Astrocyte (in vitro differentiated cells and primary cell): ENCODE measurements at regions not wholly inside any gene's neighbourhood (a gene's known extent, or its start where the extent isn't known, plus 50 kb on each side); places are given as distances from the start of the nearest gene placed in this dataset. TPM values are rescaled to one million over a fixed set of nuclear protein-coding genes. Genes with fewer than 3 reads are reported as not detected.

Source experiments
- DNase-seq: peaks from one replicate; pipeline ENCODE4 v3.0.0-alpha.2; 2010; ENCODE audit warnings: low read depth
- FAIRE-seq: peaks from 2 replicates; lab custom pipeline; 2011; peaks lifted over from hg19 to GRCh38; lab: Jason Lieb, UNC
- H2AFZ ChIP-seq: 2 replicates; pipeline ENCODE4 v1.6.0; 2012; ENCODE audit warnings: low read depth, low read length, inconsistent platforms
- H3K27ac ChIP-seq: 2 replicates; pipeline ENCODE4 v1.5.1; 2011; ENCODE audit warnings: low read depth, low read length, inconsistent platforms
- H3K27me3 ChIP-seq: 2 replicates; pipeline ENCODE4 v1.6.0; 2011; ENCODE audit warnings: low read length, inconsistent platforms; ENCODE audit not compliant: insufficient read depth
- H3K36me3 ChIP-seq: 2 replicates; pipeline ENCODE4 v1.5.1; 2011; ENCODE audit warnings: low read length, inconsistent platforms; ENCODE audit not compliant: insufficient read depth
- H3K4me1 ChIP-seq: 2 replicates; pipeline ENCODE4 v1.5.1; 2011; ENCODE audit warnings: low read length, inconsistent platforms; ENCODE audit not compliant: insufficient read depth
- H3K4me2 ChIP-seq: 2 replicates; pipeline ENCODE4 v1.6.0; 2012; ENCODE audit warnings: low read length, inconsistent platforms
- H3K4me3 ChIP-seq: 2 replicates; pipeline ENCODE4 v1.5.1; 2011; ENCODE audit warnings: low read depth, mild to moderate bottlenecking, low read length, inconsistent platforms; ENCODE audit not compliant: insufficient read depth
- H3K79me2 ChIP-seq: 2 replicates; pipeline ENCODE4 v1.6.0; 2012; ENCODE audit warnings: mild to moderate bottlenecking, low read length, inconsistent platforms; ENCODE audit not compliant: insufficient read depth
- H3K9ac ChIP-seq: 2 replicates; pipeline ENCODE4 v1.6.0; 2012; ENCODE audit warnings: mild to moderate bottlenecking, low read length, inconsistent platforms
- H3K9me3 ChIP-seq: 2 replicates; pipeline ENCODE4 v1.5.1; 2012; ENCODE audit warnings: low read depth, mild to moderate bottlenecking, low read length, inconsistent platforms; ENCODE audit not compliant: insufficient read depth
- H4K20me1 ChIP-seq: 2 replicates; pipeline ENCODE4 v1.6.0; 2012; ENCODE audit warnings: low read length, inconsistent platforms; ENCODE audit not compliant: insufficient read depth
- H3K27ac Mint-ChIP-seq: one replicate; pipeline ENCODE4 v1.8.0; 2021; ENCODE audit warnings: mild to moderate bottlenecking, mixed read lengths; ENCODE audit not compliant: unreplicated experiment
- H3K27me3 Mint-ChIP-seq: one replicate; pipeline ENCODE4 v1.8.0; 2021; ENCODE audit warnings: low read depth, mixed read lengths; ENCODE audit not compliant: unreplicated experiment
- H3K36me3 Mint-ChIP-seq: one replicate; pipeline ENCODE4 v1.8.0; 2021; ENCODE audit warnings: low read depth, mixed read lengths; ENCODE audit not compliant: unreplicated experiment
- H3K4me1 Mint-ChIP-seq: one replicate; pipeline ENCODE4 v1.8.0; 2021; ENCODE audit warnings: low read depth, mixed read lengths; ENCODE audit not compliant: unreplicated experiment
- H3K4me3 Mint-ChIP-seq: one replicate; pipeline ENCODE4 v1.8.0; 2021; ENCODE audit warnings: mild to moderate bottlenecking, moderate library complexity, mixed read lengths; ENCODE audit not compliant: unreplicated experiment
- H3K9me3 Mint-ChIP-seq: one replicate; pipeline ENCODE4 v1.8.0; 2021; ENCODE audit warnings: mild to moderate bottlenecking, mixed read lengths; ENCODE audit not compliant: unreplicated experiment
- CTCF ChIP-seq: IDR thresholded peaks from 2 replicates; pipeline ENCODE4 v1.5.1; 2011; ENCODE audit warnings: low read depth, mild to moderate bottlenecking, inconsistent platforms, low read length, moderate library complexity; ENCODE audit not compliant: insufficient read depth
- EZH2 ChIP-seq: IDR thresholded peaks from 2 replicates; pipeline ENCODE4 v1.6.1; 2012; ENCODE audit warnings: mild to moderate bottlenecking, low read length, inconsistent platforms; ENCODE audit not compliant: insufficient read depth
- microRNA-seq: library from miRNA; unstranded; fragments of <30 nt; microRNA quantifications from one replicate; pipeline ENCODE4 v1.2.0, GENCODE V29; 2020

DNA sequence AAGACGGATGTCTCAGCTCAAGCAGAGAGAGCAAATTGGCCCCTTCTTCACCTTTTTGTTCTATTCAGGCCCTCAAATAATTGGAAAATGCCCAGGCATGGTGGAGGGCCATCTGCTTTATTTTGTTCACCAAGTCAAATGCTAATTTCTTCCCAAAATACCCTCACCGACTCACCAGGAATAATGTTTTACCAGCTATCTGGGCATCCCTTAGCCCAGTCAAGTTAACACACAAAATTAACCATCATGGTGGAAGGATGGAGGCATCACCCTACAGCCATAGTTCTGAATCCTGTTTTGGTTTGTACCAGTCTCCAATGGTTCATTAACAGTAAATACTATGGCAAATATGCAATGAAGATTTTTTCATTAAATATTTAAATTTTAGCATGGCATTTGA, 51.7 kb upstream of the SERP2 start:
- peaks cover 5% of the 10 kb centered on the region for H3K4me1 Mint-ChIP-seq
- Histone ChIP-seq H2AFZ (no peak overlapping the region), H3K27ac (no peak overlapping the region), H3K36me3 (no peaks in the 10 kb centered on the region), H3K4me1 (peaks cover 14% of the 10 kb centered on the region), H4K20me1 (no peaks in the 10 kb centered on the region), H3K4me2 (no peak overlapping the region), H3K27me3 (no peaks in the 10 kb centered on the region), H3K9ac (no peak overlapping the region), H3K9me3 (no peaks in the 10 kb centered on the region), H3K79me2 (no peaks in the 10 kb centered on the region), H3K4me3 (no peak overlapping the region)
- H3K4me3 Mint-ChIP-seq, result no peak overlapping the region
- H3K36me3 Mint-ChIP-seq, result no peaks in the 10 kb centered on the region
- DNase-seq (no peak), FAIRE-seq (no peak)
- peaks cover 10% of the 10 kb centered on the region for H3K27me3 Mint-ChIP-seq
- H3K27ac Mint-ChIP-seq, result no peak overlapping the region
- H3K9me3 Mint-ChIP-seq, result peaks cover 4% of the 10 kb centered on the region
- TF ChIP-seq CTCF, result no peak

- H3K9ac ChIP-seq, result no peak overlapping the region
- H3K9me3 ChIP-seq, result no peaks in the 10 kb centered on the region
- H2AFZ ChIP-seq, result no peak overlapping the region
- peaks cover 9% of the 10 kb centered on the region for H3K4me1 ChIP-seq
- H3K4me2 ChIP-seq, result no peak overlapping the region
- Mint-ChIP-seq H3K36me3 (no peaks in the 10 kb centered on the region), H3K27me3 (peaks cover 5% of the 10 kb centered on the region), H3K4me3 (no peak overlapping the region), H3K9me3 (peaks cover 4% of the 10 kb centered on the region), H3K27ac (no peak overlapping the region), H3K4me1 (peaks cover 5% of the 10 kb centered on the region)
- TF ChIP-seq CTCF, result no peak
- no peak for TF ChIP-seq EZH2
- no peak overlapping the region for H3K4me3 ChIP-seq
- DNase-seq, result no peak
- no peaks in the 10 kb centered on the region for H3K79me2 ChIP-seq
- no peak for FAIRE-seq
- no peak overlapping the region for H3K27ac ChIP-seq
- H4K20me1 ChIP-seq, result no peaks in the 10 kb centered on the region
- no peaks in the 10 kb centered on the region for H3K27me3 ChIP-seq
- no peaks in the 10 kb centered on the region for H3K36me3 ChIP-seq
These were observed 50.7 kb upstream of the SERP2 start for GRCh38 chr13:44322928-44323327.

DNA sequence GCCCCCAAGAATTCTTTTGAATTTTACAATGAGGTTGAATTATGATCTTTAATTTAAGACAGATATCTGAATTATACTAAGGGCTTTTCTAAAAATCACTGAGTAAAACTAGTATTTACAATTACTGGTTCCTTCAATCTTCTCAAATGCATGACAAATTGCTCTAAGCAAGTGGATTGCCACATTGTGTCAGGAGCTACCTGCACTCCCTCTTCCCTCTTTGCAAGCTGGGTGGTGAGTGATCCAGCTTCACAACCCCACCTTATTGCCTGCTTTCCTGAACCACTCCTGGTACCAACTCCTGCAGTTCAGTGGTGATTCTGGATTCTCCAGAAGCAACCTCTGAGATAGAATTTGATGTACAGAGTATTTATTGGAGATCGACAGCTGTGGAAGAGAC, 49.9 kb upstream of the SERP2 start:
- no peaks in the 10 kb centered on the region for H3K9me3 ChIP-seq
- FAIRE-seq (no peak), DNase-seq (no peak)
- H3K27ac ChIP-seq, result no peak overlapping the region
- Mint-ChIP-seq H3K4me1 (peaks cover 4% of the 10 kb centered on the region), H3K36me3 (no peaks in the 10 kb centered on the region), H3K4me3 (no peak overlapping the region), H3K27ac (no peak overlapping the region), H3K27me3 (peaks cover 5% of the 10 kb centered on the region), H3K9me3 (peaks cover 11% of the 10 kb centered on the region)
- no peak overlapping the region for H2AFZ ChIP-seq
- H3K4me3 ChIP-seq, result no peak overlapping the region
- H3K4me2 ChIP-seq, result no peak overlapping the region
- no peaks in the 10 kb centered on the region for H3K36me3 ChIP-seq
- no peak for TF ChIP-seq CTCF
- TF ChIP-seq EZH2, result no peak
- H3K27me3 ChIP-seq, result no peaks in the 10 kb centered on the region
- H4K20me1 ChIP-seq, result no peaks in the 10 kb centered on the region
- H3K4me1 ChIP-seq, result peaks cover 4% of the 10 kb centered on the region
- no peak overlapping the region for H3K9ac ChIP-seq
- H3K79me2 ChIP-seq, result no peaks in the 10 kb centered on the region

Small RNA genes in the stretch of these regions (microRNA-seq; reads per million reads assigned to microRNA genes)
- not detected for gene MIR8079
